H1 (cell line): ENCODE measurements at regions not wholly inside any gene's neighbourhood (a gene's known extent, or its start where the extent isn't known, plus 50 kb on each side); places are given as distances from the start of the nearest gene placed in this dataset.

ENCODE experiments used
- CTCF ChIA-PET: fragments of 300-600 bp; sonication (Branson Sonifier 250); formaldehyde crosslinking; loops from one replicate; lab custom pipeline; 2021; ENCODE audit not compliant: partially characterized antibody; lab: Charles Lee
- POLR2A ChIA-PET: fragments of 300-600 bp; sonication (Branson Sonifier 250); formaldehyde crosslinking; loops from one replicate; lab custom pipeline; 2021; ENCODE audit warnings: inconsistent platforms; ENCODE audit not compliant: partially characterized antibody; lab: Charles Lee
- DNase-seq, 2 experiments: peaks; one replicate each; pipeline versions ENCODE4 v3.0.0 to v3.0.0-alpha.2; 2010 to 2022; ENCODE audit warnings: low spot score in 2 of 2, low read depth in 1 of 2, mixed read lengths in 1 of 2
- FAIRE-seq: peaks from 2 replicates; lab custom pipeline; 2011; peaks lifted over from hg19 to GRCh38; lab: Jason Lieb, UNC
- H2AFZ ChIP-seq: 2 replicates; pipeline ENCODE4 v1.8.1; 2012; ENCODE audit warnings: low read length, inconsistent platforms
- H2AK5ac ChIP-seq: 2 replicates; pipeline ENCODE4 v1.6.1; 2013; ENCODE audit warnings: low read depth, low read length
- H2BK120ac ChIP-seq: replicated peaks from 2 replicates; pipeline ENCODE3; 2013; ENCODE audit warnings: low read depth, low read length, inconsistent platforms
- H2BK12ac ChIP-seq: 2 replicates; pipeline ENCODE4 v1.6.1; 2013; ENCODE audit warnings: low read depth, low read length
- H2BK15ac ChIP-seq: 2 replicates; pipeline ENCODE4 v1.6.1; 2013; ENCODE audit warnings: low read length
- H2BK20ac ChIP-seq: 2 replicates; pipeline ENCODE4 v1.6.1; 2013; ENCODE audit warnings: low read length
- H2BK5ac ChIP-seq: 2 replicates; pipeline ENCODE4 v1.6.1; 2013; ENCODE audit warnings: low read depth, low read length
- H3K14ac ChIP-seq: 2 replicates; pipeline ENCODE4 v1.6.1; 2013; ENCODE audit warnings: inconsistent platforms; ENCODE audit not compliant: insufficient read length
- H3K18ac ChIP-seq: 2 replicates; pipeline ENCODE4 v1.6.1; 2013; ENCODE audit warnings: low read length; ENCODE audit errors: extremely low read depth
- H3K23ac ChIP-seq: 2 replicates; pipeline ENCODE4 v1.6.1; 2013; ENCODE audit warnings: inconsistent platforms; ENCODE audit not compliant: insufficient read length
- H3K23me2 ChIP-seq: 2 replicates; pipeline ENCODE4 v1.6.1; 2013; ENCODE audit warnings: low read depth, low read length
- H3K27ac ChIP-seq: 2 replicates; pipeline ENCODE4 v1.6.1; 2011; ENCODE audit warnings: low read depth, low read length, inconsistent platforms
- H3K27me3 ChIP-seq, 4 experiments: replicated peaks in 1 of 4; 1 replicate in 1 of 4; 2 replicates in 3 of 4; pipeline versions ENCODE4 v1.6.1 to v1.8.1; 2011 to 2013; ENCODE audit warnings: low read length in 3 of 4, mild to moderate bottlenecking in 3 of 4, inconsistent platforms in 2 of 4, mixed read lengths in 2 of 4, moderate library complexity in 1 of 4; ENCODE audit not compliant: control insufficient read depth in 3 of 4, insufficient read depth in 3 of 4; ENCODE audit errors: extremely low read depth in 1 of 4
- H3K36me3 ChIP-seq, 4 experiments: 2 replicates each; pipeline versions ENCODE4 v1.6.1 to v1.8.1; 2011 to 2013; ENCODE audit warnings: mild to moderate bottlenecking in 4 of 4, low read length in 3 of 4, moderate library complexity in 2 of 4, control low read depth in 1 of 4, inconsistent platforms in 1 of 4; ENCODE audit not compliant: insufficient read depth in 4 of 4, control insufficient read depth in 2 of 4
- H3K4ac ChIP-seq: replicated peaks from 2 replicates; pipeline ENCODE3; 2013; ENCODE audit warnings: low read length, low read depth, mixed read lengths, inconsistent platforms; ENCODE audit not compliant: insufficient read length
- H3K4me1 ChIP-seq, 4 experiments: replicated peaks in 1 of 4; 1 replicate in 1 of 4; 2 replicates in 3 of 4; pipeline versions ENCODE4 v1.6.1 to v1.8.1; 2011 to 2013; ENCODE audit warnings: low read length in 3 of 4, inconsistent platforms in 2 of 4, mixed read lengths in 1 of 4; ENCODE audit not compliant: insufficient read depth in 4 of 4, control insufficient read depth in 3 of 4
- H3K4me2 ChIP-seq, 2 experiments: 2 replicates each; pipeline versions ENCODE4 v1.6.1 to v1.8.1; 2011 to 2013; ENCODE audit warnings: low read depth in 2 of 2, low read length in 2 of 2, control low read depth in 1 of 2, inconsistent platforms in 1 of 2, mild to moderate bottlenecking in 1 of 2; ENCODE audit not compliant: insufficient read depth in 1 of 2
- H3K4me3 ChIP-seq, 4 experiments: fragments of 200-600, 300-600 bp in 1 of 4; sonication (generic), shearing (Covaris generic), sonication (Bioruptor Twin) in 1 of 4; 2 replicates each; pipeline versions ENCODE4 v1.5.1 to v1.8.1; 2011 to 2016; ENCODE audit warnings: low read length in 4 of 4, low read depth in 3 of 4, control low read depth in 2 of 4, inconsistent platforms in 2 of 4, mild to moderate bottlenecking in 2 of 4, mixed read lengths in 1 of 4, moderate library complexity in 1 of 4; ENCODE audit not compliant: insufficient read depth in 2 of 4; ENCODE audit errors: extremely low read depth in 1 of 4
- H3K56ac ChIP-seq: replicated peaks from 2 replicates; pipeline ENCODE3; 2013; ENCODE audit warnings: low read depth, mild to moderate bottlenecking, mixed read lengths, low read length, inconsistent platforms; ENCODE audit not compliant: insufficient read length
- H3K79me1 ChIP-seq: 2 replicates; pipeline ENCODE4 v1.6.1; 2013; ENCODE audit warnings: low read depth, low read length, control low read depth
- H3K79me2 ChIP-seq, 2 experiments: 2 replicates each; pipeline versions ENCODE4 v1.6.1 to v1.8.1; 2012 to 2013; ENCODE audit warnings: low read length in 2 of 2, mild to moderate bottlenecking in 2 of 2, inconsistent platforms in 1 of 2; ENCODE audit not compliant: insufficient read depth in 2 of 2, control insufficient read depth in 1 of 2
- H3K9ac ChIP-seq, 4 experiments: replicated peaks in 1 of 4; 1 replicate in 1 of 4; 2 replicates in 3 of 4; pipeline versions ENCODE4 v1.6.1 to v1.8.1; 2011 to 2013; ENCODE audit warnings: low read depth in 3 of 4, low read length in 3 of 4, control low read depth in 2 of 4, mild to moderate bottlenecking in 2 of 4, moderate library complexity in 2 of 4, inconsistent platforms in 1 of 4; ENCODE audit errors: extremely low read depth in 1 of 4
- H3K9me3 ChIP-seq, 2 experiments: 2 replicates each; pipeline versions ENCODE4 v1.6.1 to v1.8.1; 2012 to 2013; ENCODE audit warnings: mild to moderate bottlenecking in 2 of 2, moderate library complexity in 2 of 2, control low read depth in 1 of 2, inconsistent platforms in 1 of 2, low read depth in 1 of 2, low read length in 1 of 2, mixed read lengths in 1 of 2; ENCODE audit not compliant: insufficient read depth in 2 of 2
- H4K20me1 ChIP-seq, 2 experiments: replicated peaks in 1 of 2; 2 replicates each; pipeline versions ENCODE3 to v1.8.1; 2011 to 2013; ENCODE audit warnings: inconsistent platforms in 2 of 2, low read length in 2 of 2, mild to moderate bottlenecking in 1 of 2; ENCODE audit not compliant: insufficient read depth in 2 of 2, control insufficient read depth in 1 of 2
- H4K5ac ChIP-seq: 2 replicates; pipeline ENCODE4 v1.6.1; 2013; ENCODE audit warnings: low read length, low read depth, mixed read lengths, inconsistent platforms; ENCODE audit not compliant: insufficient read length
- H4K8ac ChIP-seq: 2 replicates; pipeline ENCODE4 v1.8.0; 2013; ENCODE audit warnings: mild to moderate bottlenecking, moderate library complexity, low read length, inconsistent platforms; ENCODE audit not compliant: insufficient read depth; ENCODE audit errors: extremely low read depth
- H4K91ac ChIP-seq: replicated peaks from 2 replicates; pipeline ENCODE3; 2013; ENCODE audit warnings: low read length, mixed read lengths, inconsistent platforms; ENCODE audit not compliant: insufficient read length
- EGR1 ChIP-seq: IDR thresholded peaks from 2 replicates; pipeline ENCODE4 v1.6.1; 2011; ENCODE audit warnings: low read depth, low read length, borderline replicate concordance
- EP300 ChIP-seq, 2 experiments: IDR thresholded peaks; 1 replicate in 1 of 2; 2 replicates in 1 of 2; pipeline ENCODE4 v1.6.1; 2011 to 2012; ENCODE audit warnings: low read depth in 2 of 2, low read length in 2 of 2, mild to moderate bottlenecking in 2 of 2, borderline replicate concordance in 1 of 2, inconsistent platforms in 1 of 2, moderate library complexity in 1 of 2
- POLR2A ChIP-seq, 2 experiments: IDR thresholded peaks; 1 replicate in 1 of 2; 2 replicates in 1 of 2; pipeline ENCODE4 v1.6.1; 2011; ENCODE audit warnings: low read depth in 2 of 2, low read length in 2 of 2, mild to moderate bottlenecking in 2 of 2; ENCODE audit errors: control extremely low read depth in 1 of 2
- RBBP5 ChIP-seq: IDR thresholded peaks from 2 replicates; pipeline ENCODE4 v1.7.1; 2012; ENCODE audit warnings: low read depth, mild to moderate bottlenecking, inconsistent platforms, low read length, moderate library complexity, borderline replicate concordance
- RNF2 ChIP-seq: fragments of 200-900, 300-1000 bp; sonication (generic); IDR thresholded peaks from 2 replicates; pipeline ENCODE4 v1.7.1; 2016; ENCODE audit warnings: borderline replicate concordance, low read depth, mild to moderate bottlenecking, antibody characterized with exemption, low read length; ENCODE audit not compliant: poor library complexity, severe bottlenecking; ENCODE audit errors: missing control alignments
- SIN3A ChIP-seq, 2 experiments: IDR thresholded peaks in 1 of 2; conservative IDR thresholded peaks in 1 of 2; 2 replicates each; pipeline ENCODE4 v1.6.1; 2011 to 2012; ENCODE audit warnings: low read length in 2 of 2, improper control_type of control experiment in 1 of 2, low read depth in 1 of 2, mild to moderate bottlenecking in 1 of 2
- SIRT6 ChIP-seq: IDR thresholded peaks from one replicate; pipeline ENCODE4 v1.7.1; 2012; ENCODE audit warnings: low read length, inconsistent platforms
- SIX5 ChIP-seq: IDR thresholded peaks from 2 replicates; pipeline ENCODE4 v1.6.1; 2011; ENCODE audit warnings: mild to moderate bottlenecking, low read depth, low read length
- SP1 ChIP-seq: IDR thresholded peaks from 2 replicates; pipeline ENCODE4 v1.6.1; 2011; ENCODE audit warnings: low read depth, low read length
- TEAD4 ChIP-seq: IDR thresholded peaks from 2 replicates; pipeline ENCODE4 v1.6.1; 2012; ENCODE audit warnings: low read depth, low read length, inconsistent platforms, mixed read lengths
- WGBS, 2 experiments: shearing (Covaris generic) in 1 of 2; methylation state at CpG; one replicate each; pipeline versions ENCODE4 v1.1.6 to v1.1.7; 2013 to 2015; ENCODE audit warnings: low lambda C conversion rate in 2 of 2, mixed read lengths in 2 of 2, inconsistent platforms in 1 of 2, low coverage in 1 of 2, missing lambda C conversion rate in 1 of 2; ENCODE audit not compliant: insufficient replicate concordance in 2 of 2, insufficient coverage in 1 of 2, insufficient read length in 1 of 2; ENCODE audit errors: extremely low coverage in 1 of 2, missing lambda C conversion rate in 1 of 2; 5-methylcytosine and 5-hydroxymethylcytosine counted together
- TF ChIP-seq, protein P1 (sequence below): IDR thresholded peaks from 2 replicates; pipeline ENCODE4 v1.6.1; 2012; ENCODE audit warnings: low read length, inconsistent platforms
- TF ChIP-seq, protein P2 (sequence below): IDR thresholded peaks from 2 replicates; pipeline ENCODE4 v1.6.1; 2011; ENCODE audit warnings: low read depth, mild to moderate bottlenecking, low read length; ENCODE audit not compliant: insufficient read depth

DNA sequence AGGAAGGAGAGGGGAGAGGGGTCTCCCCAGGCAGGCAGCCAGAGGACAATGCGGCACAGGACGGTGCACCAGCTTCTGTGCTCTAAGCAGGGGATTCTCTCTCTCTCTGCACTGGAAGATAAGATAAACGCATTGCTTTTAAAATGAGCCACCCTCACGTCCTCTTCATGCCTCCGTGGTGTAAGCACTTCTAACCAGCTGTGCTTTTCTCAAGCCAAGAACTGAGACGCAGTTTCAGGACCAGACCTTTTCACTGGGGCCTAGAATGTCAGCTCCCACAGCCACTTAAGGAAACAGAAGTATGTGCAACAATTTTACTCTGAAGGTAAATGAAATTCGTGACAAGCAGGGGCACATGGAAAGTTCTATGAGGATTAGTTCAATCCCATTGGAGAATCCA is 82.4 kb downstream of the PSMB1 start:
- no peak overlapping the region for H3K23ac ChIP-seq
- no peak overlapping the region for H3K4ac ChIP-seq
- no peak overlapping the region for H2BK12ac ChIP-seq
- no peak overlapping the region for H3K4me2 ChIP-seq
- no peak overlapping the region for H2AK5ac ChIP-seq
- H3K4me1 ChIP-seq, result no peaks in the 10 kb centered on the region
- no peaks in the 10 kb centered on the region for H3K79me1 ChIP-seq
- no peak overlapping the region for H4K5ac ChIP-seq
- no peak overlapping the region for H3K18ac ChIP-seq
- no peaks in the 10 kb centered on the region for H4K20me1 ChIP-seq
- ChIA-PET POLR2A (no interaction called here), CTCF (interaction anchor here (1.2 kb wide), 1 partner anchor 52 kb away, joined by 3 read pairs; no protein-coding TSS in a partner anchor)
- H3K36me3 ChIP-seq, result no peaks in the 10 kb centered on the region; a peak in 1 of 8 replicates
- no peak overlapping the region for H3K14ac ChIP-seq
- H2BK120ac ChIP-seq, result no peak overlapping the region
- no peak overlapping the region for H2BK5ac ChIP-seq
- DNase-seq, result no peak
- WGBS, 2 experiments, result 89% methylated on average over 7 of the region's 7 CpGs; no CpG with 5 or more reads in 1 of the 2 experiments
- H3K4me3 ChIP-seq, result no peak overlapping the region
- no peak overlapping the region for H3K9ac ChIP-seq
- H4K8ac ChIP-seq, result no peak overlapping the region
- no peak overlapping the region for H4K91ac ChIP-seq
- peaks cover 14 to 20% of the 10 kb centered on the region in 2 experiments for H3K9me3 ChIP-seq
- H3K79me2 ChIP-seq, result no peaks in the 10 kb centered on the region
- no peak overlapping the region for H2BK15ac ChIP-seq
- H2BK20ac ChIP-seq, result no peak overlapping the region
- no peaks in the 10 kb centered on the region for H3K27me3 ChIP-seq
- H3K56ac ChIP-seq, result no peak overlapping the region
- H3K23me2 ChIP-seq, result no peaks in the 10 kb centered on the region
- H2AFZ ChIP-seq, result no peak overlapping the region
- FAIRE-seq, result no peak
- no peak overlapping the region for H3K27ac ChIP-seq
- TF ChIP-seq EGR1 (no peak), SP1 (no peak), RNF2 (no peak), TEAD4 (no peak), POLR2A (IDR thresholded peaks at IDR 0.05; ENCODE audit: control extremely low read depth in 1 of 2, low read depth in 2 of 2, low read length in 2 of 2) (no peak), RBBP5 (no peak), SIRT6 (no peak), SIN3A (conservative IDR thresholded peaks at IDR 0.05 in 1 of 2, IDR thresholded peaks at IDR 0.05 in 1 of 2; ENCODE audit: low read depth in 1 of 2, low read length in 2 of 2) (no peak), EP300 (IDR thresholded peaks at IDR 0.05; ENCODE audit: borderline replicate concordance in 1 of 2, low read depth in 2 of 2, low read length in 2 of 2) (no peak), SIX5 (no peak)
- TF ChIP-seq, protein P1, sequence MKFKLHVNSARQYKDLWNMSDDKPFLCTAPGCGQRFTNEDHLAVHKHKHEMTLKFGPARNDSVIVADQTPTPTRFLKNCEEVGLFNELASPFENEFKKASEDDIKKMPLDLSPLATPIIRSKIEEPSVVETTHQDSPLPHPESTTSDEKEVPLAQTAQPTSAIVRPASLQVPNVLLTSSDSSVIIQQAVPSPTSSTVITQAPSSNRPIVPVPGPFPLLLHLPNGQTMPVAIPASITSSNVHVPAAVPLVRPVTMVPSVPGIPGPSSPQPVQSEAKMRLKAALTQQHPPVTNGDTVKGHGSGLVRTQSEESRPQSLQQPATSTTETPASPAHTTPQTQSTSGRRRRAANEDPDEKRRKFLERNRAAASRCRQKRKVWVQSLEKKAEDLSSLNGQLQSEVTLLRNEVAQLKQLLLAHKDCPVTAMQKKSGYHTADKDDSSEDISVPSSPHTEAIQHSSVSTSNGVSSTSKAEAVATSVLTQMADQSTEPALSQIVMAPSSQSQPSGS, result no peak
- TF ChIP-seq, protein P2, sequence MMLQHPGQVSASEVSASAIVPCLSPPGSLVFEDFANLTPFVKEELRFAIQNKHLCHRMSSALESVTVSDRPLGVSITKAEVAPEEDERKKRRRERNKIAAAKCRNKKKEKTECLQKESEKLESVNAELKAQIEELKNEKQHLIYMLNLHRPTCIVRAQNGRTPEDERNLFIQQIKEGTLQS, result no peak
